Tibial artery (tissue), 4 donors: ENCODE measurements at regions not wholly inside any gene's neighbourhood (a gene's known extent, or its start where the extent isn't known, plus 50 kb on each side); places are given as distances from the start of the nearest gene placed in this dataset.

ENCODE experiments used
- DNase-seq, 2 donors: peaks; one replicate each; pipeline ENCODE4 v3.0.0-alpha.2; 2019
- H3K27ac ChIP-seq, 2 donors: fragments of 200-600 bp; sonication (generic) in 1 of 2; 1 replicate in 1 of 2; 2 replicates in 1 of 2; pipeline ENCODE4 v1.5.1; 2018 to 2019; ENCODE audit warnings: mild to moderate bottlenecking in 1 of 2
- H3K27me3 ChIP-seq, 2 donors: fragments of 200-600 bp; sonication (generic) in 1 of 2; one replicate each; pipeline versions ENCODE4 v1.5.1 to v1.6.0; 2016 to 2019
- H3K36me3 ChIP-seq, 3 donors: fragments of 200-600 bp; sonication (generic) in 2 of 3; one replicate each; pipeline ENCODE4 v1.5.1; 2016 to 2019; ENCODE audit warnings: mild to moderate bottlenecking in 2 of 3
- H3K4me1 ChIP-seq, 4 donors: fragments of 200-600 bp; sonication (generic) in 2 of 4; 1 replicate in 3 of 4; 2 replicates in 1 of 4; pipeline ENCODE4 v1.5.1; 2016 to 2019
- H3K4me3 ChIP-seq, 2 donors: fragments of 200-600 bp; sonication (generic) in 1 of 2; 1 replicate in 1 of 2; 2 replicates in 1 of 2; pipeline ENCODE4 v1.5.1; 2018 to 2019; ENCODE audit warnings: mild to moderate bottlenecking in 2 of 2
- H3K9me3 ChIP-seq, 3 donors: fragments of 200-600 bp; sonication (generic) in 1 of 3; one replicate each; pipeline ENCODE4 v1.5.1; 2016 to 2019
- CTCF ChIP-seq, 2 experiments: fragments of 200-600 bp in 1 of 2; fragments of 450-650 bp in 1 of 2; IDR thresholded peaks; one replicate each; pipeline ENCODE4 v1.5.1; 2017 to 2019; ENCODE audit warnings: antibody characterized with exemption in 2 of 2, mild to moderate bottlenecking in 1 of 2, moderate library complexity in 1 of 2
- intact Hi-C: fragments of 100-400 bp; cut with DNase I; formaldehyde crosslinking; loops from one replicate; pipeline ENCODE4 v1.15.0; 2023; ENCODE audit warnings: low total_unique reads

GRCh38 chr6:84284428-84285049 lies 57.1 kb upstream of the CEP162 start:
- no peak overlapping the region for H3K4me3 ChIP-seq
- H3K36me3 ChIP-seq = no peaks in the 10 kb centered on the region
- H3K27me3 ChIP-seq = no peaks in the 10 kb centered on the region
- peak in 1 of 2 experiments; percentile 12 for TF ChIP-seq CTCF (IDR thresholded peaks at IDR 0.05)
- H3K9me3 ChIP-seq = peaks cover 0 to 2% (median 0%) of the 10 kb centered on the region in 3 donors
- intact Hi-C loops = no loop called here
- no peak for DNase-seq
- H3K4me1 ChIP-seq = peaks cover 0 to 8% (median 3%) of the 10 kb centered on the region in 4 donors
- H3K27ac ChIP-seq = no peak overlapping the region

- Histone ChIP-seq H3K27ac (no peak overlapping the region), H3K9me3 (no peaks in the 10 kb centered on the region), H3K4me3 (no peak overlapping the region), H3K36me3 (no peaks in the 10 kb centered on the region), H3K4me1 (peaks cover 0 to 8% (median 3%) of the 10 kb centered on the region in 4 donors), H3K27me3 (no peaks in the 10 kb centered on the region)
- DNase-seq = peak; percentile 27 to 76
- TF ChIP-seq CTCF (IDR thresholded peaks at IDR 0.05) = no peak
- intact Hi-C loops = no loop called here
These were observed 55.1 kb upstream of the CEP162 start for GRCh38 chr6:84282550-84282949.

GRCh38 chr6:84280639-84281038 lies 53.2 kb upstream of the CEP162 start:
- intact Hi-C loops = no loop called here
- TF ChIP-seq CTCF (IDR thresholded peaks at IDR 0.05) = no peak
- Histone ChIP-seq H3K4me3 (no peak overlapping the region), H3K9me3 (no peaks in the 10 kb centered on the region), H3K27me3 (no peaks in the 10 kb centered on the region), H3K27ac (no peak overlapping the region), H3K4me1 (peaks cover 0 to 8% (median 3%) of the 10 kb centered on the region in 4 donors), H3K36me3 (no peaks in the 10 kb centered on the region)
- DNase-seq = no peak

GRCh38 chr6:84280030-84280429 lies 52.6 kb upstream of the CEP162 start:
- intact Hi-C loops = no loop called here
- Histone ChIP-seq H3K4me3 (no peak overlapping the region), H3K36me3 (no peaks in the 10 kb centered on the region), H3K9me3 (no peaks in the 10 kb centered on the region), H3K27ac (no peak overlapping the region), H3K4me1 (peaks cover 0 to 8% (median 3%) of the 10 kb centered on the region in 4 donors), H3K27me3 (no peaks in the 10 kb centered on the region)
- no peak for TF ChIP-seq CTCF (IDR thresholded peaks at IDR 0.05)
- DNase-seq = no peak

GRCh38 chr6:84278321-84278998 lies 51.0 kb upstream of the CEP162 start:
- intact Hi-C loops = no loop called here
- Histone ChIP-seq H3K4me3 (no peak overlapping the region), H3K36me3 (no peaks in the 10 kb centered on the region), H3K9me3 (no peaks in the 10 kb centered on the region), H3K27ac (no peak overlapping the region), H3K27me3 (no peaks in the 10 kb centered on the region), H3K4me1 (peaks cover 0 to 8% (median 3%) of the 10 kb centered on the region in 4 donors)
- TF ChIP-seq CTCF (IDR thresholded peaks at IDR 0.05) = no peak
- DNase-seq = no peak
